H1 (cell line): ENCODE measurements at regions not wholly inside any gene's neighbourhood (a gene's known extent, or its start where the extent isn't known, plus 50 kb on each side); places are given as distances from the start of the nearest gene placed in this dataset.

Source experiments
- ASH2L ChIP-seq: fragments of 200-600, 300-600 bp; sonication (generic); IDR thresholded peaks from one replicate; pipeline ENCODE4 v1.7.1; 2017; ENCODE audit warnings: low read length
- RFX5 ChIP-seq: IDR thresholded peaks from 2 replicates; pipeline ENCODE4 v1.6.1; 2011; ENCODE audit warnings: low read depth, low read length, improper control_type of control experiment, borderline replicate concordance
- RXRA ChIP-seq: IDR thresholded peaks from 2 replicates; pipeline ENCODE4 v1.6.1; 2011; ENCODE audit warnings: low read depth, mild to moderate bottlenecking, low read length, moderate library complexity; ENCODE audit not compliant: insufficient read depth
- TEAD4 ChIP-seq: IDR thresholded peaks from 2 replicates; pipeline ENCODE4 v1.6.1; 2012; ENCODE audit warnings: low read depth, low read length, inconsistent platforms, mixed read lengths
- TF ChIP-seq, protein P1 (sequence below): IDR thresholded peaks from 2 replicates; pipeline ENCODE4 v1.6.1; 2012; ENCODE audit warnings: inconsistent platforms

DNA sequence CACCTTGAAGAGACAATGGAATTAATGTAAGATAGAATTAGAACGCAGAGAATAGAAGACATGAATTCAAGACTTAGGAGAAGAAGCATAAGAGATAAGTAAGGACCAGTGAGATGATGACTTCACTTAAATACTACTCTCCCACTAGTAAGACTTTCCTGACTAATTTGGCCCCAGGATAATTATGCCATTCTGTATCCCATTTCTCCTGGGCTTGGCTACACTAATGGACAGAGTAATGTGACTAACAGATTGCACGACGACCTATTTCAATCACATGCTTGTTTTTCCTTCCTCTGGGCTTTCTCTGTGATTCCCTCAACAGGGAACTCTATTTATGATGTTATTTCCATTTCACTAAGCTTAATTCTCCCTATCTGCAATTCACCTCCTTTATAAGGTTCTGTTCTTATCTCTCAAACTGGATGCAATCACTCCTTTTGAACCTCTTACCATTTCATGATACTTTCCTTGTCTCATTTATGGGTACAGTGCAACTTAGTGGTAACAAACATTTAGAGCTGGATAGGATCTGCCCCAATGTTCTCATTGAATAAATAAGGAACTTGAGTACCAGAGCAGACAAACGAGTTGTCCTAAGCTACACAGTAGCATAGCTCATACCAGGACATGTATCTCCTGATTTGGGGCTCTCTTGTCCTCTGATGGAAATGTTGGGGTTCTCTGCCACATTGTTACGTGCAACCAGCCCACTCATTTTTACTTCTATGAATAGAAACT, 102.7 kb downstream of the BTG1 start (continued):
- TF ChIP-seq, protein P1, sequence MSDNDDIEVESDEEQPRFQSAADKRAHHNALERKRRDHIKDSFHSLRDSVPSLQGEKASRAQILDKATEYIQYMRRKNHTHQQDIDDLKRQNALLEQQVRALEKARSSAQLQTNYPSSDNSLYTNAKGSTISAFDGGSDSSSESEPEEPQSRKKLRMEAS, result no peak
- TF ChIP-seq RXRA (no peak), TEAD4 (no peak), ASH2L (no peak), RFX5 (no peak)
- TF ChIP-seq, all 59 proteins: peak for 0
